ENCODE measurements at regions not wholly inside any gene's neighbourhood (a gene's known extent, or its start where the extent isn't known, plus 50 kb on each side); places are given as distances from the start of the nearest gene placed in this dataset.

DNA sequence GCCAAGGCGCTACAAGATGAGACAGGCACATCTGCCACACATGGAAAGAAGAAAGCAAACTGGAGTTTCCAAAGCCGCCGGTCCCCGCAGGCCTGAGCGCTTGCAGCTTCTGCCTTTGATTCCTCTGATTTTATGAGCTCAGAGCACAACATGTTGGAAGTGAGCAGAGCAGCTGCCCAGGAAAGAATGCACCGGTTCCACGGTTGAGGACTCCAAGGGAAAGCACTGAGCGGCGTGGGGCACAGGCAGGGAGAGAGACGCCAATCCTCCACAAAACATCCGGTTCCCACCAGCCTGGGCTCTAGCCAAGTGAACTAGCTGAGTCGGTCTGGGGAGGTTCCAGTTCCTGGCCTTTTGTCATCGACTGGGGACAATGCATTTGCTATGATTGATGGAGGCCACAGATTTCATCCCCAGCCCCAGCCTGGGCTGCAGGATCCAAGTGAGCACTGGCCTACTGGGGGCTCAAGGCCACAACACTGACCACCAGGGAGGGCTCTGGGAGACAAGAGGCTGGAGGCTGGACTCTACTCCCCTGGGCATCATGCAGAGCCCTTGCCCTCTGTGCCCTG, 253.1 kb upstream of the IRF2BP2 start (continued):
- TF ChIP-seq SNAI1 (CRISPR knock-in tag; IDR thresholded peaks at IDR 0.05; ENCODE audit: borderline replicate concordance) (no peak), ZNF292 (CRISPR knock-in tag; IDR thresholded peaks at IDR 0.05; ENCODE audit: borderline replicate concordance, low read depth) (peak; percentile 54; the same call in 1 of the 2 replicates), SYNCRIP (IDR thresholded peaks at IDR 0.05; ENCODE audit: insufficient read depth, low read depth, low read length) (no peak), ZNF777 (CRISPR knock-in tag; IDR thresholded peaks at IDR 0.05) (no peak), ZXDC (CRISPR knock-in tag; IDR thresholded peaks at IDR 0.05) (no peak), STAT6 (CRISPR knock-in tag; IDR thresholded peaks at IDR 0.05; ENCODE audit: borderline replicate concordance) (no peak), CENPT (CRISPR knock-in tag; IDR thresholded peaks at IDR 0.05; ENCODE audit: low read depth) (no peak), HNRNPH1 (optimal IDR thresholded peaks at IDR 0.05; ENCODE audit: low read depth, low read length) (no peak), YEATS4 (CRISPR knock-in tag; IDR thresholded peaks at IDR 0.05; ENCODE audit: borderline replicate concordance) (peak; percentile 72), THAP7 (CRISPR knock-in tag; IDR thresholded peaks at IDR 0.05) (no peak), RCOR2 (CRISPR knock-in tag; IDR thresholded peaks at IDR 0.05) (no peak), KDM6A (CRISPR knock-in tag; IDR thresholded peaks at IDR 0.05; ENCODE audit: low read depth) (no peak), FOXA3 (CRISPR knock-in tag; IDR thresholded peaks at IDR 0.05) (no peak), ZNF232 (CRISPR knock-in tag; IDR thresholded peaks at IDR 0.05; ENCODE audit: borderline replicate concordance) (no peak), TOPORS (CRISPR knock-in tag; IDR thresholded peaks at IDR 0.05) (no peak), ZGPAT (CRISPR knock-in tag; IDR thresholded peaks at IDR 0.05) (peak; percentile 29; the same call in 1 of the 2 replicates), MEF2D (CRISPR knock-in tag; IDR thresholded peaks at IDR 0.05) (no peak), CHCHD3 (CRISPR knock-in tag; IDR thresholded peaks at IDR 0.05) (no peak)
- TF ChIP-seq, protein P1, sequence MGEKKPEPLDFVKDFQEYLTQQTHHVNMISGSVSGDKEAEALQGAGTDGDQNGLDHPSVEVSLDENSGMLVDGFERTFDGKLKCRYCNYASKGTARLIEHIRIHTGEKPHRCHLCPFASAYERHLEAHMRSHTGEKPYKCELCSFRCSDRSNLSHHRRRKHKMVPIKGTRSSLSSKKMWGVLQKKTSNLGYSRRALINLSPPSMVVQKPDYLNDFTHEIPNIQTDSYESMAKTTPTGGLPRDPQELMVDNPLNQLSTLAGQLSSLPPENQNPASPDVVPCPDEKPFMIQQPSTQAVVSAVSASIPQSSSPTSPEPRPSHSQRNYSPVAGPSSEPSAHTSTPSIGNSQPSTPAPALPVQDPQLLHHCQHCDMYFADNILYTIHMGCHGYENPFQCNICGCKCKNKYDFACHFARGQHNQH (CRISPR knock-in tag; IDR thresholded peaks at IDR 0.05): no peak
- TF ChIP-seq, protein P2, sequence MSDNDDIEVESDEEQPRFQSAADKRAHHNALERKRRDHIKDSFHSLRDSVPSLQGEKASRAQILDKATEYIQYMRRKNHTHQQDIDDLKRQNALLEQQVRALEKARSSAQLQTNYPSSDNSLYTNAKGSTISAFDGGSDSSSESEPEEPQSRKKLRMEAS (IDR thresholded peaks at IDR 0.05): peak; percentile 70
